Tibial nerve (tissue), 4 donors: ENCODE measurements at regions not wholly inside any gene's neighbourhood (a gene's known extent, or its start where the extent isn't known, plus 50 kb on each side); places are given as distances from the start of the nearest gene placed in this dataset.

ENCODE experiments used
- DNase-seq, 2 donors: peaks; one replicate each; pipeline ENCODE4 v3.0.0-alpha.2; 2019; ENCODE audit warnings: low spot score in 2 of 2
- H3K27ac ChIP-seq, 4 donors: fragments of 200-600 bp; sonication (generic) in 3 of 4; one replicate each; pipeline ENCODE4 v1.5.1; 2017 to 2019; ENCODE audit warnings: mild to moderate bottlenecking in 1 of 4
- H3K27me3 ChIP-seq, 2 donors: fragments of 200-600 bp; sonication (generic) in 1 of 2; one replicate each; pipeline versions ENCODE4 v1.5.1 to v1.6.0; 2017 to 2019
- H3K36me3 ChIP-seq, 3 donors: fragments of 200-600 bp; sonication (generic); one replicate each; pipeline ENCODE4 v1.5.1; 2018 to 2019
- H3K4me1 ChIP-seq, 4 donors: fragments of 200-600 bp; sonication (generic) in 3 of 4; one replicate each; pipeline ENCODE4 v1.5.1; 2017 to 2019
- H3K4me3 ChIP-seq, 4 donors: fragments of 200-600 bp; sonication (generic) in 3 of 4; one replicate each; pipeline ENCODE4 v1.5.1; 2017 to 2019; ENCODE audit warnings: mild to moderate bottlenecking in 1 of 4, moderate library complexity in 1 of 4
- H3K9me3 ChIP-seq, 4 donors: fragments of 200-600 bp; sonication (generic) in 3 of 4; one replicate each; pipeline ENCODE4 v1.5.1; 2017 to 2019
- EP300 ChIP-seq, 2 donors: sonication (generic); formaldehyde crosslinking; IDR thresholded peaks; one replicate each; pipeline ENCODE4 v1.6.1; 2017; ENCODE audit warnings: antibody characterized with exemption in 2 of 2, mild to moderate bottlenecking in 1 of 2
- POLR2A ChIP-seq, 2 donors: fragments of 450-650 bp; IDR thresholded peaks; one replicate each; pipeline ENCODE4 v1.6.1; 2017; ENCODE audit warnings: antibody characterized with exemption in 2 of 2, mild to moderate bottlenecking in 2 of 2, moderate library complexity in 2 of 2
- WGBS, 2 donors: methylation state at CpG; one replicate each; pipeline ENCODE4 v1.1.5; 2018; 5-methylcytosine and 5-hydroxymethylcytosine counted together
- TF ChIP-seq, protein P1 (sequence below), 5 experiments: fragments of 200-600 bp in 3 of 5; fragments of 450-650 bp in 2 of 5; sonication (generic) in 3 of 5; IDR thresholded peaks; one replicate each; pipeline ENCODE4 v1.5.1; 2016 to 2019; ENCODE audit warnings: antibody characterized with exemption in 5 of 5, mild to moderate bottlenecking in 3 of 5, moderate library complexity in 2 of 5

DNA sequence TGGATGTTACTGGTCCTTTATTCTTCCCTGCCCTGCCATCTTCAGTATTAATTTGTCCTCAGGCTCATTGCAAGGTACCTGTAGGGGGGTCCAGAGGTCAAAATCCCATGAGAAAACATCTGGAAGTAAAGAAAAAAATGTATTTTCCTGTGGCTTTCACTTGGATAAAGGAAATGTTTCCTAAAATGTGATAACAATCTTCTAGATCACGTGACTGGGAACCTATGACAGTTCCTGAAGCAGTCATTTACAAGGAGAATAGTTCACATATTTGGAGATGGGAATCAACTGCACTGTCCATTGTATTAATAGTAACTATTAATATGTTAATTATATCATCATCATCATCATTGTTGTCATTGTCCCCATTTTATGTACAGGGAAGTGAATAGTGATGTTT is 915.1 kb upstream of the EEF2KMT start:
- H3K36me3 ChIP-seq, result no peaks in the 10 kb centered on the region
- 42 to 61% methylated on average over 1 of the region's 1 CpG for WGBS, 2 donors
- DNase-seq, result no peak
- no peaks in the 10 kb centered on the region for H3K4me1 ChIP-seq
- TF ChIP-seq POLR2A (IDR thresholded peaks at IDR 0.05), result no peak
- TF ChIP-seq, protein P1, sequence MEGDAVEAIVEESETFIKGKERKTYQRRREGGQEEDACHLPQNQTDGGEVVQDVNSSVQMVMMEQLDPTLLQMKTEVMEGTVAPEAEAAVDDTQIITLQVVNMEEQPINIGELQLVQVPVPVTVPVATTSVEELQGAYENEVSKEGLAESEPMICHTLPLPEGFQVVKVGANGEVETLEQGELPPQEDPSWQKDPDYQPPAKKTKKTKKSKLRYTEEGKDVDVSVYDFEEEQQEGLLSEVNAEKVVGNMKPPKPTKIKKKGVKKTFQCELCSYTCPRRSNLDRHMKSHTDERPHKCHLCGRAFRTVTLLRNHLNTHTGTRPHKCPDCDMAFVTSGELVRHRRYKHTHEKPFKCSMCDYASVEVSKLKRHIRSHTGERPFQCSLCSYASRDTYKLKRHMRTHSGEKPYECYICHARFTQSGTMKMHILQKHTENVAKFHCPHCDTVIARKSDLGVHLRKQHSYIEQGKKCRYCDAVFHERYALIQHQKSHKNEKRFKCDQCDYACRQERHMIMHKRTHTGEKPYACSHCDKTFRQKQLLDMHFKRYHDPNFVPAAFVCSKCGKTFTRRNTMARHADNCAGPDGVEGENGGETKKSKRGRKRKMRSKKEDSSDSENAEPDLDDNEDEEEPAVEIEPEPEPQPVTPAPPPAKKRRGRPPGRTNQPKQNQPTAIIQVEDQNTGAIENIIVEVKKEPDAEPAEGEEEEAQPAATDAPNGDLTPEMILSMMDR (IDR thresholded peaks at IDR 0.05), result no peak
- TF ChIP-seq EP300 (IDR thresholded peaks at IDR 0.05), result no peak
- peaks cover 0 to 14% (median 0%) of the 10 kb centered on the region in 4 donors for H3K9me3 ChIP-seq
- no peak overlapping the region for H3K27ac ChIP-seq
- no peaks in the 10 kb centered on the region for H3K27me3 ChIP-seq
- no peak overlapping the region for H3K4me3 ChIP-seq

DNA sequence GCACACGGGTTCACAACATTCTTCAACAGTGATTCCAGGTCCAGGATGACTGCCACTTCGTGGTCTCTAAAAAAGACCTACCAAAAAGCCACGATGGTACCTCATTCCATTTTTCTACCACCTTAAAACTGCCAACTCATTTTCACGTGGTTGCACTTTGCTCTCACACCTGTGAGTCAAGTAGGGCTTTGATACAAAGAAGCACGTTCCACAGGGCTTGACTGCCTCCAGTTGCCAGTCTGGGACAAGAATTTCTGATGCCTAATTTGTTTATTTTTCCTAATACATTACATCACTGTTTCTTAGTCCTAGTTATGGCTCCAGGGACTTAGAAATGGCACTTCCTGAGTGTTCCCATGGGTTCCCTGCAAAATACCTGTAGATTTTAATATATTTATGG is 911.6 kb upstream of the EEF2KMT start:
- Histone ChIP-seq H3K27ac (no peak overlapping the region), H3K4me3 (no peak overlapping the region)

DNA sequence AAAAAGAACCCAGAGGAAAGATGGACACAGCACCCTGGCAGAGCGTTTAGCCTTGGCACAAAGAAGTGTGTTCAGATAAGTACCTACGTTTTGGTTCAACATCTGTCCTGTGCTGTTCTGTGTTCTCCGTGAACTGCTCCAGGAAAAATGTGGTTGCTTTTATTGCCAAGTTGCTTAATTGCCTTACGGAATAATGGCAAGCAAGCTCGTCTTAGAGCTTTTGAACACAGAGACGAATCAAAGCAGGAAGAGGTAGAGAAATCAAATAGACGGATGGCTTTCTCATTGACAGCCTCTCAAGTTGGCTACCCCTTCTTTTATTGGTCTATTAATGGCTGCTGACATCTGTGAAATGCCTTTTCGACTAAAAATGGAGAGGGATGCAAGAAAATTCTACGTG is 911.1 kb upstream of the EEF2KMT start:
- no peak for TF ChIP-seq POLR2A (IDR thresholded peaks at IDR 0.05)
- TF ChIP-seq EP300 (IDR thresholded peaks at IDR 0.05), result no peak
- TF ChIP-seq, protein P1 (IDR thresholded peaks at IDR 0.05), result no peak
- H3K27ac ChIP-seq, result no peak overlapping the region
- no peaks in the 10 kb centered on the region for H3K4me1 ChIP-seq
- no peak for DNase-seq
- 26 to 28% methylated on average over 9 of the region's 9 CpGs for WGBS, 2 donors
- no peaks in the 10 kb centered on the region for H3K27me3 ChIP-seq
- H3K9me3 ChIP-seq, result no peaks in the 10 kb centered on the region
- no peak overlapping the region for H3K4me3 ChIP-seq
- no peaks in the 10 kb centered on the region for H3K36me3 ChIP-seq

More for the DNA sequence above, 911.6 kb upstream of the EEF2KMT start:
- H3K4me1 ChIP-seq, result no peaks in the 10 kb centered on the region
- no peaks in the 10 kb centered on the region for H3K27me3 ChIP-seq
- WGBS, 2 donors, result 60 to 63% methylated on average over 5 of the region's 5 CpGs
- no peaks in the 10 kb centered on the region for H3K9me3 ChIP-seq
- H3K36me3 ChIP-seq, result no peaks in the 10 kb centered on the region
- TF ChIP-seq, protein P1 (IDR thresholded peaks at IDR 0.05), result no peak
- TF ChIP-seq POLR2A (IDR thresholded peaks at IDR 0.05), result no peak
- no peak for TF ChIP-seq EP300 (IDR thresholded peaks at IDR 0.05)
- DNase-seq, result no peak

DNA sequence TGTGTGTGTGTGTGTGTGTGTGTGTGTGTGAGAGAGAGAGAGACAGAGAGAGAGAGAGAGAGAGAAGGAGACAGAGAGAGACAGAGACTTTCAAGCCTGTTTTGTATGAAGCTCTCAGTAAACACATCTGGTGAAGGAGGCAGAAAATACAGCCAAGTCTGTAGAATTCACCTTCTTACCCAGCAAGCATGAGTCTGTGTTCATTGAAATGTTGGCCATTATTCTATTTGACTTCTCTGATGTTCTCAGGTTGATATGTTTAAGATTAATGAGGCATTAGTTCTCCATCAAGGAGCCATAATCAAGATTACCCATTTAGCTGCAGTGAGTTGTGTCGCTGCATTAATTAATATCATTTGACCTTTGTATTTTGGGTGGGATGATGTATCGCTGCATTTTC is 895.8 kb upstream of the EEF2KMT start:
- TF ChIP-seq, protein P1 (IDR thresholded peaks at IDR 0.05), result no peak
- TF ChIP-seq POLR2A (IDR thresholded peaks at IDR 0.05) (no peak), EP300 (IDR thresholded peaks at IDR 0.05) (no peak)
- H3K9me3 ChIP-seq, result peaks cover 0 to 17% (median 0%) of the 10 kb centered on the region in 4 donors
- no peaks in the 10 kb centered on the region for H3K27me3 ChIP-seq
- no peak overlapping the region for H3K4me3 ChIP-seq
- no peaks in the 10 kb centered on the region for H3K4me1 ChIP-seq
- DNase-seq, result no peak
- H3K27ac ChIP-seq, result no peak overlapping the region
- no peaks in the 10 kb centered on the region for H3K36me3 ChIP-seq
- 94 to 97% methylated on average over 2 of the region's 2 CpGs for WGBS, 2 donors

DNA sequence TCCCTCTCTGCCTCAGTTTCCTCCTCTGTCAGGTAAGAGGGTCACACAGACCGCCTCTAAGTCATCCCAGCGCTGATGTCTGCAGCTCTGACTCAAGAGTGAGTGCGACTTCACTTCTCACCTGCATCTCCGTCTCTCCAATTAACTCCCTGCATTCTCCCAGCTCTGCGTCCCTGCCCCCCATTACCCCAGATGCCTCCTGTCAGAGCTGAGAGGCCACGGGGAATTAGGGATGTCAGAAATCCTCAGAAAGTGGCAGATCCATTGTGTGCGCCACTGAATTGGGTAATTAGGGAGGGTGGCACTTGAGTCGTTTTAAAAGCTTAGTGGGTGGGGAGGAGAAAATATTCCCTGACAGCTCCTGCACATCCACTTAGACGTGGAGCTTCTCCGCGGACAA is 885.4 kb upstream of the EEF2KMT start:
- DNase-seq, result no peak
- WGBS, 2 donors, result 30 to 36% methylated on average over 11 of the region's 11 CpGs
- H3K9me3 ChIP-seq, result peaks cover 0 to 9% (median 0%) of the 10 kb centered on the region in 4 donors
- H3K4me3 ChIP-seq, result no peak overlapping the region
- H3K27ac ChIP-seq, result no peak overlapping the region
- no peaks in the 10 kb centered on the region for H3K4me1 ChIP-seq
- no peak for TF ChIP-seq EP300 (IDR thresholded peaks at IDR 0.05)
- TF ChIP-seq POLR2A (IDR thresholded peaks at IDR 0.05), result no peak
- TF ChIP-seq, protein P1 (IDR thresholded peaks at IDR 0.05), result no peak
- H3K36me3 ChIP-seq, result no peaks in the 10 kb centered on the region
- H3K27me3 ChIP-seq, result no peaks in the 10 kb centered on the region
